K562 (cell line): ENCODE measurements at regions not wholly inside any gene's neighbourhood (a gene's known extent, or its start where the extent isn't known, plus 50 kb on each side); places are given as distances from the start of the nearest gene placed in this dataset.

Experiments
- BRD9 ChIP-seq: fragments of 450-650 bp; IDR thresholded peaks from 2 replicates; pipeline ENCODE4 v1.6.1; 2018; ENCODE audit warnings: low read depth; ENCODE audit not compliant: partially characterized antibody
- HDGF ChIP-seq: fragments of 450-650 bp; IDR thresholded peaks from 2 replicates; pipeline ENCODE4 v1.6.1; 2016
- MCM7 ChIP-seq, 2 experiments: fragments of 450-650 bp; IDR thresholded peaks; 2 replicates each; pipeline ENCODE4 v1.6.1; 2016 to 2018
- NFE2 ChIP-seq: IDR thresholded peaks from 2 replicates; pipeline ENCODE4 v1.6.1; 2014; ENCODE audit warnings: antibody characterized with exemption, low read depth
- NR4A1 ChIP-seq, 2 experiments: fragments of 250-450 bp in 1 of 2; fragments of 450-650 bp in 1 of 2; sonication (Bioruptor Pico) in 1 of 2; IDR thresholded peaks; 2 replicates each; pipeline versions ENCODE4 v1.4.0 to v1.6.1; 2016 to 2020; ENCODE audit warnings: mild to moderate bottlenecking in 2 of 2, missing compliant biosample characterization in 1 of 2, missing genetic modification characterization in 1 of 2, moderate library complexity in 1 of 2
- SMAD3 ChIP-seq: fragments of 450-650 bp; formaldehyde crosslinking; conservative IDR thresholded peaks from 2 replicates; pipeline ENCODE4 v1.4.0; 2020; ENCODE audit warnings: mild to moderate bottlenecking
- ZNF224 ChIP-seq: sonication (generic); formaldehyde crosslinking; IDR thresholded peaks from 2 replicates; pipeline ENCODE4 v1.8.0; 2022; ENCODE audit warnings: mild to moderate bottlenecking, missing genetic modification reagents
- ZNF263 ChIP-seq: sonication (generic); formaldehyde crosslinking; IDR thresholded peaks from 2 replicates; pipeline ENCODE4 v1.8.0; 2022; ENCODE audit warnings: mild to moderate bottlenecking, missing genetic modification reagents, borderline replicate concordance
- ZNF436 ChIP-seq: fragments of 250-450, 450-650 bp; sonication (Bioruptor Pico); formaldehyde crosslinking; IDR thresholded peaks from 2 replicates; pipeline ENCODE4 v1.7.0; 2020; ENCODE audit warnings: mild to moderate bottlenecking
- ZNF609 ChIP-seq: sonication (generic); formaldehyde crosslinking; IDR thresholded peaks from 2 replicates; pipeline ENCODE4 v1.8.1; 2023; ENCODE audit warnings: missing genetic modification reagents, mild to moderate bottlenecking, borderline replicate concordance
- TF ChIP-seq, protein P1 (sequence below): fragments of 450-650 bp; IDR thresholded peaks from 2 replicates; pipeline ENCODE4 v1.7.1; 2018; ENCODE audit warnings: mild to moderate bottlenecking, low read depth; ENCODE audit not compliant: partially characterized antibody
- TF ChIP-seq, protein P2 (sequence below): fragments of 250-450 bp; sonication (Bioruptor Pico); IDR thresholded peaks from 2 replicates; pipeline ENCODE4 v1.5.0; 2020; ENCODE audit warnings: mild to moderate bottlenecking

GRCh38 chr2:30363406-30363805 is 83.6 kb upstream of the LCLAT1 start (continued):
- TF ChIP-seq, protein P1, sequence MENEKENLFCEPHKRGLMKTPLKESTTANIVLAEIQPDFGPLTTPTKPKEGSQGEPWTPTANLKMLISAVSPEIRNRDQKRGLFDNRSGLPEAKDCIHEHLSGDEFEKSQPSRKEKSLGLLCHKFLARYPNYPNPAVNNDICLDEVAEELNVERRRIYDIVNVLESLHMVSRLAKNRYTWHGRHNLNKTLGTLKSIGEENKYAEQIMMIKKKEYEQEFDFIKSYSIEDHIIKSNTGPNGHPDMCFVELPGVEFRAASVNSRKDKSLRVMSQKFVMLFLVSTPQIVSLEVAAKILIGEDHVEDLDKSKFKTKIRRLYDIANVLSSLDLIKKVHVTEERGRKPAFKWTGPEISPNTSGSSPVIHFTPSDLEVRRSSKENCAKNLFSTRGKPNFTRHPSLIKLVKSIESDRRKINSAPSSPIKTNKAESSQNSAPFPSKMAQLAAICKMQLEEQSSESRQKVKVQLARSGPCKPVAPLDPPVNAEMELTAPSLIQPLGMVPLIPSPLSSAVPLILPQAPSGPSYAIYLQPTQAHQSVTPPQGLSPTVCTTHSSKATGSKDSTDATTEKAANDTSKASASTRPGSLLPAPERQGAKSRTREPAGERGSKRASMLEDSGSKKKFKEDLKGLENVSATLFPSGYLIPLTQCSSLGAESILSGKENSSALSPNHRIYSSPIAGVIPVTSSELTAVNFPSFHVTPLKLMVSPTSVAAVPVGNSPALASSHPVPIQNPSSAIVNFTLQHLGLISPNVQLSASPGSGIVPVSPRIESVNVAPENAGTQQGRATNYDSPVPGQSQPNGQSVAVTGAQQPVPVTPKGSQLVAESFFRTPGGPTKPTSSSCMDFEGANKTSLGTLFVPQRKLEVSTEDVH, result no peak
- TF ChIP-seq HDGF, result no peak
- no peak for TF ChIP-seq SMAD3
- TF ChIP-seq NR4A1 (CRISPR knock-in tag; IDR thresholded peaks at IDR 0.05), result no peak
- TF ChIP-seq NR4A1 (tag; IDR thresholded peaks at IDR 0.05), result no peak
- no peak for TF ChIP-seq BRD9
- no peak for TF ChIP-seq MCM7 (IDR thresholded peaks at IDR 0.05)
- no peak for TF ChIP-seq ZNF263 (CRISPR knock-in tag)
- TF ChIP-seq, protein P2, sequence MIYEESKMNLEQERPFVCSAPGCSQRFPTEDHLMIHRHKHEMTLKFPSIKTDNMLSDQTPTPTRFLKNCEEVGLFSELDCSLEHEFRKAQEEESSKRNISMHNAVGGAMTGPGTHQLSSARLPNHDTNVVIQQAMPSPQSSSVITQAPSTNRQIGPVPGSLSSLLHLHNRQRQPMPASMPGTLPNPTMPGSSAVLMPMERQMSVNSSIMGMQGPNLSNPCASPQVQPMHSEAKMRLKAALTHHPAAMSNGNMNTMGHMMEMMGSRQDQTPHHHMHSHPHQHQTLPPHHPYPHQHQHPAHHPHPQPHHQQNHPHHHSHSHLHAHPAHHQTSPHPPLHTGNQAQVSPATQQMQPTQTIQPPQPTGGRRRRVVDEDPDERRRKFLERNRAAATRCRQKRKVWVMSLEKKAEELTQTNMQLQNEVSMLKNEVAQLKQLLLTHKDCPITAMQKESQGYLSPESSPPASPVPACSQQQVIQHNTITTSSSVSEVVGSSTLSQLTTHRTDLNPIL (CRISPR knock-in tag), result no peak
- TF ChIP-seq NFE2, result no peak
- no peak for TF ChIP-seq ZNF609
- TF ChIP-seq ZNF224 (CRISPR knock-in tag), result no peak
- TF ChIP-seq ZNF436 (CRISPR knock-in tag), result no peak
